Kidney epithelial cell (primary cell): ENCODE measurements at regions not wholly inside any gene's neighbourhood (a gene's known extent, or its start where the extent isn't known, plus 50 kb on each side); places are given as distances from the start of the nearest gene placed in this dataset.

ENCODE experiments used
- DNase-seq: peaks from one replicate; pipeline ENCODE4 v3.0.0-alpha.2; 2010; ENCODE audit warnings: low read depth
- H3K27me3 ChIP-seq: 2 replicates; pipeline ENCODE4 v1.6.0; 2011; ENCODE audit warnings: low read length; ENCODE audit not compliant: control insufficient read depth, insufficient read depth
- H3K36me3 ChIP-seq: 2 replicates; pipeline ENCODE4 v1.5.1; 2011; ENCODE audit warnings: low read length; ENCODE audit not compliant: control insufficient read depth, insufficient read depth
- H3K4me3 ChIP-seq: 2 replicates; pipeline ENCODE4 v1.5.1; 2011; ENCODE audit warnings: low read depth, mild to moderate bottlenecking, control low read depth, low read length
- TF ChIP-seq, protein P1 (sequence below): IDR thresholded peaks from 2 replicates; pipeline ENCODE4 v1.5.1; 2011; ENCODE audit warnings: mild to moderate bottlenecking, moderate library complexity, low read length, control low read depth, inconsistent platforms; ENCODE audit not compliant: insufficient read depth, poor library complexity, severe bottlenecking

DNA sequence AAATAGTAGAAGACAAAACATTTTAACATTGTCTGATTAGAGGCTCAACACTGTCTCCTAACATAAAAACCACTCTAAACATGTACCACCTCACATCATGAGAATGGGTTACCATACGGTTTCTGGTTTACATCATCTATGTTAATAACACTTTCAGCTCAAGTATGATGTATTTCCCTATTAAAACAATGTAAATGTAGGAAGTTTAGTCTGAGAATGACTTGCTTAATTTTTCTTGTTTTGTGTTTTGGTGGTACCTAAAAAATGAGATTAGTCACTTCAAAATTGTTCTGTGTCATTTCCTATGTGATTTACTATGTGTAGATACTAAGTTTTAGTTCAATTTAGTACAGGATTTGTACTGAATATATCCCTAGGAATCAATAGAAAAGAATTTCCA, 195.8 kb upstream of the SEMA3C start:
- H3K27me3 ChIP-seq = no peaks in the 10 kb centered on the region
- no peak overlapping the region for H3K4me3 ChIP-seq
- no peaks in the 10 kb centered on the region for H3K36me3 ChIP-seq
- no peak for DNase-seq
- TF ChIP-seq, protein P1, sequence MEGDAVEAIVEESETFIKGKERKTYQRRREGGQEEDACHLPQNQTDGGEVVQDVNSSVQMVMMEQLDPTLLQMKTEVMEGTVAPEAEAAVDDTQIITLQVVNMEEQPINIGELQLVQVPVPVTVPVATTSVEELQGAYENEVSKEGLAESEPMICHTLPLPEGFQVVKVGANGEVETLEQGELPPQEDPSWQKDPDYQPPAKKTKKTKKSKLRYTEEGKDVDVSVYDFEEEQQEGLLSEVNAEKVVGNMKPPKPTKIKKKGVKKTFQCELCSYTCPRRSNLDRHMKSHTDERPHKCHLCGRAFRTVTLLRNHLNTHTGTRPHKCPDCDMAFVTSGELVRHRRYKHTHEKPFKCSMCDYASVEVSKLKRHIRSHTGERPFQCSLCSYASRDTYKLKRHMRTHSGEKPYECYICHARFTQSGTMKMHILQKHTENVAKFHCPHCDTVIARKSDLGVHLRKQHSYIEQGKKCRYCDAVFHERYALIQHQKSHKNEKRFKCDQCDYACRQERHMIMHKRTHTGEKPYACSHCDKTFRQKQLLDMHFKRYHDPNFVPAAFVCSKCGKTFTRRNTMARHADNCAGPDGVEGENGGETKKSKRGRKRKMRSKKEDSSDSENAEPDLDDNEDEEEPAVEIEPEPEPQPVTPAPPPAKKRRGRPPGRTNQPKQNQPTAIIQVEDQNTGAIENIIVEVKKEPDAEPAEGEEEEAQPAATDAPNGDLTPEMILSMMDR = no peak

DNA sequence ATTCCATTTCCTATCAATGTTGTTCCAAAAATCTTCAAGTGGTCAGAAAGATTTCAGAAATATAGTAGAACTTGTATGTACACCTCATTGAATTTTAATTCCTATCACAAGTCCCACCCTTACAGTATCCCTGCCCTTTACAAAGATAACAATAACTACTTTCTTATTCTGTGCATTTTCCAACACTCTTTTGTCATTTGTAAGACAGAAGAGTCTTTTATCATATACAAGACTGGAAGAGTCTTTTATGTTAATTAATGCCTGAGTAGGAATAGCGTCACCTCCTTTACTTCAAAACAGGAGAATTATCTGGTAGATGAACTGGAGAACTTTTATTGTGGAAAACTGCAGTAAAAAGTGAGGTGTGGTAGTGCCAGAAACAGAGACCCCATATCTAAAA, 193.9 kb upstream of the SEMA3C start:
- TF ChIP-seq, protein P1 = no peak
- Histone ChIP-seq H3K4me3 (no peak overlapping the region), H3K36me3 (no peaks in the 10 kb centered on the region), H3K27me3 (no peaks in the 10 kb centered on the region)
- DNase-seq = no peak

DNA sequence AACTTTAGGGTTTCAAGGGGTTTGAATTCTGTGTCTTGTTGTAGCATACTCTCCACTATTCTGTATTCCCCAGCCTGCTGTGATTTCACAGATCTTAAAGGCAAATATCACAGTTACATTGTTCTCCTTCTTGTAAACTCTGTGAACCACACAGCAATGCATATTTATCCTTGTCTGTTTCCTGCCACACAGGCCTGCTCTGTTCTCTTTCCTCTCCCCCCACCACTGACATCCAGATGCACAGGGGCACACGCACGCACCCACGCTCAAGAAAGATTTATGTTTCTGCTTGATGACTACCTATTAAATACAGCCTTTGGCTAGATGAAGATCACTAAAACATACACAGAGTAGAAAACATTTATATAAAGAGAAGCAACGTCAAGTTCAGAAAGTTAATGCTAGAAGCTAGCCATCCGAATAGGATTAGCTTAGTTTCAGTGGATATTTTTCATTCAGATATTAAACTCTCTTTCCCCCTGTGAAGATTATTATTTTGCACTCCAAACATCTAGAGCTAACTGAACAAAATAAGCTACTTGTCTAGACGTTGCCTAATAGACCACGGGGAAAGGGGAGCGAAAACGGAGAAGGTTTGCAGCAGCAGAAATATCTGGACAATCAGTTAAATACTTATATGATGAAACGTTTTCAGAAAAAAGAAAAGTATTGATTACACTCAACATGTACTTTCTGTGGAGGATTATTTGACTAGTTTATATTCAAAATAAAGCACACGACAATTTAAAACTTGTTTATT, 193.1 kb upstream of the SEMA3C start:
- peak; percentile 10 for DNase-seq
- TF ChIP-seq, protein P1 = no peak
- H3K36me3 ChIP-seq = no peaks in the 10 kb centered on the region
- H3K27me3 ChIP-seq = no peaks in the 10 kb centered on the region
- H3K4me3 ChIP-seq = no peak overlapping the region

DNA sequence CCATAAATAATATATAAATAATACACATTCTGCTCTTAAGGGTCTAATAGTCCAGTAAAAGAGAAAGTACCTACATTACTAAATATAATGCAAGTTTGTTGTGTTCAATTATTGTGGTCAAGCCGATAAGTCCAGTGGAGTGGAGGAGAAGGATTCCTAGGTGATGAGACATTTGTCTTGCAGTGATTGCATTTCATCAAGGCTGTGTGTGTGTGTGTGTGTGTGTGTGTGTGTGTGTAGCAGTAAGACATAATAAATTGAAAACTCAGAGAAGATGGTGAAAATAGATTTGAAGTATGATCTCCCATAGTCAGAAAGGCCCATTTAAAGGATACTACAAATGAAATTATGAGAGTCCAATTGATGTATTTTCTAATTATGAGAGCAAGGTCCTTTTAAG, 192.5 kb upstream of the SEMA3C start:
- TF ChIP-seq, protein P1 = no peak
- H3K4me3 ChIP-seq = no peak overlapping the region
- no peaks in the 10 kb centered on the region for H3K36me3 ChIP-seq
- no peaks in the 10 kb centered on the region for H3K27me3 ChIP-seq
- peak; percentile 89 for DNase-seq

DNA sequence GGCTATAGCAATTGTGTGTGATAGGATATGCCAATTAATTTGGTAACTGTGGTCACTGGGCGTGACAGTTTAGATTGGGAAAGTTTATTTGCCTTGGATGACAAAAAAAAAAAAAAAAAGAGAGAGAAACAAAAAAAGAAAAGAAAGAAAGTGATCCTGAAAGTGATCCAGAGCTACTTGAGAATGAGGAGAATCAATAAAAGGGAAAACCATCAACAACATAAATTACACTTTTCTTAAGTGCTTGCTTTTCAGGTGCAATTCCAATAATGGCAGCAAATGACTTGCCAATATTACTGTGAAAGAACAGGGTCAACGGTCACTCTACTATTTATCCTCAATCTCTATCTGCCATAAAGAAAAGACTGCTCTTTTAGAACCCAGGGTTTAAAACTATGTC, 191.8 kb upstream of the SEMA3C start:
- Histone ChIP-seq H3K4me3 (no peak overlapping the region), H3K27me3 (no peaks in the 10 kb centered on the region), H3K36me3 (no peaks in the 10 kb centered on the region)
- TF ChIP-seq, protein P1 = no peak
- DNase-seq = no peak

DNA sequence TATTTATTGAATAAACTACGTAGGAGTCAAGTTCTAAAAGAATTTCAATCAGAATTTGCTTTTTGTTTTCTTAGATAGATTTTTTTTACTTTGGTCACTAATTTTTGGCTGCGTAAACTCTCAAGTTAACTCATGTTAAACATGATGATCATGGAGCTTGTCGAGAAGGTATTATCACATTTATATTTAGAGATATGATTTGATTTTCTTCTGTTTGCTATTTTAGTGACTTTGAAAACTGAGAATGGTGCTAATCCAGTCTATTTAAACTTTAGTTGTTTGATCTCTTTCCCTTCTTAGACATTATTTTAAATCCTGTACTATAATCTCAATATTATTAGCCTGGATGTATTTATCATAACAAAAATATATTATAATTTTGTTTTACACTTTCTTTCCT, 179.4 kb upstream of the SEMA3C start:
- DNase-seq = no peak
- no peak overlapping the region for H3K4me3 ChIP-seq
- H3K27me3 ChIP-seq = no peaks in the 10 kb centered on the region
- H3K36me3 ChIP-seq = no peaks in the 10 kb centered on the region
- TF ChIP-seq, protein P1 = no peak
